GM21619 (cell line): ENCODE measurements at regions not wholly inside any gene's neighbourhood (a gene's known extent, or its start where the extent isn't known, plus 50 kb on each side); places are given as distances from the start of the nearest gene placed in this dataset.
"Not testable (repeated sequence)": the region's sequence is repeated elsewhere in the genome, so short reads cannot be mapped to it uniquely, and the experiment has no call there.

Experiments
- ATAC-seq: cut with Tn5 transposase; IDR thresholded peaks from one replicate; pipeline ENCODE4 v1.9.1; 2021; ENCODE audit not compliant: unreplicated experiment

DNA sequence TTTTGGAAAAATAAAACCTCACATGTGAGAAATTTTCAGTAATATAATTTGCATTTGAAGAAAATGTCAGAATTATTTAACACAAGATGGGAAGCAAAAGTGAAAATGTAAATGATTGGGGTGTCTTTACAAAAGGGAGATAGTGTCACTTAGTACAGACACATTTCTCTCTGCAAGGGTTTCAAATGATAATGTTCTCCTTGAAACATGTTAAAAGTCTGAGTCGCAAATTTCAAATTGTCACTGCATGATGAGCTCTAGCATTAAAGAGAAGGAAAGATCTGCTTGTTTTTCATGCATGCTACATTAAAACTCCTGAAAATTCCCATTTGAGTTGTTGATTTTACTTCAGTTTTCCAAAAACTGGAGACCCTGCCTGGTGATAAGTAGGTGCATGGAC is 122.0 kb upstream of the LDB2 start:
- no peak for ATAC-seq

DNA sequence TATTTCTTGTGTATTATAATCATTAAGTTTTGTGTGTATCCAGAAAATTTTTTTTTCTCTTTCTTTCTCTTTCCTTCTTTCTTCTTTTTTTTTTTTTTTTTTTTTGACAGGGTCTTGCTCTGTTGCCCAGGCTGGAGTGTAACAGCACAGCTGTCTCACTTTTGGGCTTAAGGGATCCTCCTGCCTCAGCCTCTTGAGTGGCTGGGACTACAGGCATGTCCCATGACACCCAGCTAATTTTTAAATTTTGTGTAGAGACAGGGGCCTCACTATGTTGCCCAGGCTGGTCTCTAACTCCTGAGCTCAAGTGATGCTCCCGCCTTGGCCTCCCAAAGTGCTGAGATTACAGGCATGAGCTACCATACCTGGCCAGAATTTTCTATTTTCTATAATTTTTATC is 120.2 kb upstream of the LDB2 start:
- ATAC-seq: not testable (repeated sequence)

DNA sequence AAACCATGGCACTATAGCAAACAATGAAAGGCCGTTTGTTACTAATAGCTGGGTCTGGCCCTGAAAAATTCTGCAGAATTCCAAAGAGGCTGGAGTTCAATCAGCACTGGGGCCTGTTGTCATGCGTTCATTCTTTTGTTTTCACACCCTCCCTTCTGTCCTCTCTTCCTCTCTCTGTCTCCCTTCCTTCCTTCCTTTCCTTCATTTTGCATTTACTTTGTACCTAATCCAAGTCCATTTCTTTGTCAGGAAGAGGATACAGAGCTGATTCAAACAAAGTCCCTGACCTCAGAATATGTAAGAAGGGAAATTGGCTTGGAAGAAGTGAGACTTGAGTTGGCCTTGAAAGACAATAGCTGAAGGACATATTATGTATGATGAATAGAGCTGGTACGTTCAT is 119.6 kb upstream of the LDB2 start:
- no peak for ATAC-seq

DNA sequence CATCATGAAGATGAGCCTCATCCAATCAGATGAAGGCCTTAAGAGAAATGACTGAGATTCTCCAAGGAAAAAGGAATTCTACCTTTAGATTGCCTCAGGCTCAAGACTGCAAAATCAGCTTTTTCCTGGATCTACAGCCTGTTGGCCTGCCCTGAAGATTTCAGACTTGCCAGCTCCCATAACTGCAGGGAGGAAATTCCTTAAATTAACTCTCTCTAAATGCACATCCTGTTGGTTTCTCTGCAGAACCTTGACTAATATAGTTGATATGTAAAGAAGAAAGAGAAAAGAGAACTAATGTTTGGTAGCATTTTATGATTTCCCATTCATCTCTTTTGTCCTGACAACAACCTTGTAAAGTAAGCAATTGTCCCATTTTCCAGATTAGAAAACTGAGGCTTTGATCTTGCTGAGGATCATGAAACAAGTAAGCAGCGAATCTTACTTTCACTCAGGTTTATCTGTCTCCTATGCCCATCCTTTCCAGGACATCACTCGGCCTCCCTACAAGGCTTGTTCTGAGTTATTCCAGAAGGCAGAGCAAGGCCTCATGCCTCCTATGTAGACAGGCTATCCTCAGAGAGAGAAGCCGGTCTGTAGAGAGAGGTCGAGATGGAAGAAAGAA is 115.0 kb upstream of the LDB2 start:
- no peak for ATAC-seq

DNA sequence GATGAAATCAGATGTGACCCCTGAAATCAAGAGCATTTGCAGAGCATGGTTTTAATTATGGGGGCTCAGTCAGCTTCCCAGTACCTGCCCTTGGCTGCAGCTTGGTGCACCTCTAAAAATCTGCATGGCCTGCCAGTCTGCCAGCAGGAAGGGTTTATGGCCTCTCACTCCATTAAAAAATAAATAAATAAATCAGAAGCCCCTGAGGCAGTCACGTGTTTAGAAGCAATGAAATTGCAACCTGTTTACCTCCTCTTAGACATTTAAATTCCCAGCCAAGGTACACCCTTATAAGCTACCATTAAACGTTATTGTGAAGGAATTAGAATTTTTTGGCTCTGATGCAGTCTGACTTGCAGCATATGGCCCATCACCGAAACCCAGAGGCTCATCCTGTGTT is 114.0 kb upstream of the LDB2 start:
- no peak for ATAC-seq

DNA sequence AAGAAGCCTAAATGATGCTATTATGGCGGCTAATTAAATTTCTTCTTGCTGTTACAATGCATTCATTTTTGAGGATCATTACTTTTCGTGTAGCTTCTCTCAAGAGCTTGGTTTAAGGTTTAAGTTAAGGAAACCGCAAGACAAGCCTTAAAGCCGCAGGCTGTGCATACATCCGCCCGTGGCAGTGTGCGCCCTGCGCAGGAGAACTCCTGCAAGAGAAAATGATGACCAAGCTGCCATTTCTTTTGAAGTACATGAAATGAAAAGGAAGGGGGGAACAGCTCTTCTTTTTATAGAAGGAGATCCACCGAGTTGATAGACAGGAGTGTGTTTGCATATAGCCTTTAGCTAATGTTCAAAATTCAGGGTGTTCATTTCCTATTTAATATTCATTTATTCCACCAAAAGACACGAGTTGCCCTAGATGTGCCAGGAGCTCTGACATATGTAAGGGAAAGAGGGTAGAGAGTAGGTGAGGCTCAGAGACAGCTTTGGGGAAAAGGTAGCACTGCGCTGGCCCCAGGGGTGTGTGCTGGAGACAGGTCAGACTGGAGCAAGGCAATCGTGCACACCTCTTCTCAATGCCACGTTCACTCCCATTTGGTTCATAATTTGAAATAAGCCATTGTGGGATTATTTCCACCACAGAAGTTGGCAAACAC is 112.1 kb upstream of the LDB2 start:
- ATAC-seq: no peak

DNA sequence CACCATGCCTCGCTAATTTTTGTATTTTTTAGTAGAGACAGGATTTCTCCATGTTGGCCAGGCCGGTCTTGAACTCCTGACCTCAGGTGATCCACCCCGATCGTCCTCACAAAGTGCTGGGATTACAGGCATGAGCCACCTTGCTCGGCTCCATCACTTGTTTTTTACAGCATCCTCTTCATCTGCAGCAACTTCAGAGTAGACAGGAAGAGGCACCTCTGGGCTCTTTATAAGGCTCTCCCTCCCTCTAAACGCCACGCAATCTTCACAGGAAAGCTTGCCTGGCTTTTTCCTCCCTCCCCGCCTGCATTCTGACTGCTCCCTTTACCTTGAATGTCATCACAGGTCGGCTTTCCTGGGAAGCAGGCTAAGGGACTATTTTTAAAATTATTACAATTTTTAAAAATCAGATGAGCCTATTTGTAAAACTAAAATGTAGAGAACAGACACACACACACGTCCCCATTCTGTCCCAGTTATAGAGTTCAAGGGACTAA is 111.5 kb upstream of the LDB2 start:
- no peak for ATAC-seq

DNA sequence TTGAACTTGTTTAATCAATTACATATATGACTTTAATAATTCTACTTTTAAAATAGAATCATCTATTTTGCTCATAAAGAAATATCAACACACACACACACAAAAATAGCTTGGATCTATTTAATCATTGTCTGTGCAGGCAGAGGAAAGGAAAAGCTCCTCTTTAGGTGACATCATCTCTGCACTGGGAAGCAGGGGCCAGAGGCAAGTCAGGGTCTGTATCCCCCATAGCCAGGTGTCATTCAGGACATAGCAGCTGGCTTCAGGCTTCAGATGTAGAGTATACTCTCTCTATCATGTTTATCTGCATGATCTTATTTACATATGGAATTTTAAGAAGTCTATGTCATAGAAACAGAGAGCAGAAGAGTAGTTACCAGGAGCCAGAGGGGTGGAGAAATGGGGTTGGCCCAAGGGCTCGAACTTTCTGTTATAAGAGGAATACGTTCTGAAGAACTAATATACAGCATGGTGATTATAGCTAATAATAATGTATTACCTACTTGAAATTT is 110.4 kb upstream of the LDB2 start:
- no peak for ATAC-seq

DNA sequence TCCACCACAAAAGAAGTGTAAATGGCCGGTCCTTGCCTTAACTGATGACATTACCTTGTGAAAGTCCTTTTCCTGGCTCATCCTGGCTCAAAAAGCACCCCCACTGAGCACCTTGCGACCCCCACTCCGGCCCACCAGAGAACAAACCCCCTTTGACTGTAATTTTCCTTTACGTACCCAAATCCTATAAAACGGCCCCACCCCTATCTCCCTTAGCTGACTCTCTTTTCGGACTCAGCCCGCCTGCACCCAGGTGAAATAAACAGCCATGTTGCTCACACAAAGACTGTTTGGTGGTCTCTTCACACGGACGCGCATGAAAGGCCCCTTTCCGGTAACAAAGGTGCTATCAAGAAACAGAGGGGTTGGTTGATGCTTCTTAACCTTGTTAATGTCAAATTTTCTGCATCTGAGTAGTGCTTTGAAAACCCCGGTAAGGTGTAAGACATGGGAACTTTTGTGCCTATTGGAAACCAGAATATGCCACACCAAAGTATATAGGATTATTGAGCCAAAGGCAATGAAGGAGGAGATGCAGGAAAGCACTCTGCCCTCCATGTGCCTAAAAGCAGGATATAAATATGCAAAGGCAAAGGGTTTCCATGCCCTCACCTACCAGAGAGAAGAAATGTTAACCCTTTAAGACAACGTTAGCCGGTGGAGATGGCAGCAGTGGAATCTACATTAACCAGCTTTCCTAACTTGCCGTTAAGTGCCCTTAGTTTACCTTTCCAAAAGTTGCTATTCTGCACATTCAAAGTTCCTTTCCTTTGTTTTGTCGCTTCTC is 105.4 kb upstream of the LDB2 start:
- ATAC-seq: not testable (repeated sequence)

DNA sequence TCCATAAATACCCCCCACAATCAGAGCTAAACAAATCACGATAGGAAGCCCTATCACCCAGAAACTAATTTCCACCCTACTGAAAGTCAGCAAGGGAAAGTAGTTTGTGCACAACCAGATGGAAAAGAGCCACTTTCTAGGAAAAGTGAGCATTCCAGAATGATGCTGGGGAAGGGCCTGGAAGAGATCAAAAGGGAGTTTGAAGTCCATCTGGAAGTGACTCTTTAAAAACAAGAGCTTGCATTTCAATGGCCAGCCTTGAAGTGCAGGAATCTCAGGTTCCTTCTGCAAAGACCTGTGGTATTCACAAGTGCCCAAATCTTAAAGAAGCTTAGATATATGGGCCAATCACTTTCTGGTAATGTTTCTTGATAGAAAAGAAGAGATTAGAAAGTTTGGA is 97.0 kb upstream of the LDB2 start:
- ATAC-seq: no peak

DNA sequence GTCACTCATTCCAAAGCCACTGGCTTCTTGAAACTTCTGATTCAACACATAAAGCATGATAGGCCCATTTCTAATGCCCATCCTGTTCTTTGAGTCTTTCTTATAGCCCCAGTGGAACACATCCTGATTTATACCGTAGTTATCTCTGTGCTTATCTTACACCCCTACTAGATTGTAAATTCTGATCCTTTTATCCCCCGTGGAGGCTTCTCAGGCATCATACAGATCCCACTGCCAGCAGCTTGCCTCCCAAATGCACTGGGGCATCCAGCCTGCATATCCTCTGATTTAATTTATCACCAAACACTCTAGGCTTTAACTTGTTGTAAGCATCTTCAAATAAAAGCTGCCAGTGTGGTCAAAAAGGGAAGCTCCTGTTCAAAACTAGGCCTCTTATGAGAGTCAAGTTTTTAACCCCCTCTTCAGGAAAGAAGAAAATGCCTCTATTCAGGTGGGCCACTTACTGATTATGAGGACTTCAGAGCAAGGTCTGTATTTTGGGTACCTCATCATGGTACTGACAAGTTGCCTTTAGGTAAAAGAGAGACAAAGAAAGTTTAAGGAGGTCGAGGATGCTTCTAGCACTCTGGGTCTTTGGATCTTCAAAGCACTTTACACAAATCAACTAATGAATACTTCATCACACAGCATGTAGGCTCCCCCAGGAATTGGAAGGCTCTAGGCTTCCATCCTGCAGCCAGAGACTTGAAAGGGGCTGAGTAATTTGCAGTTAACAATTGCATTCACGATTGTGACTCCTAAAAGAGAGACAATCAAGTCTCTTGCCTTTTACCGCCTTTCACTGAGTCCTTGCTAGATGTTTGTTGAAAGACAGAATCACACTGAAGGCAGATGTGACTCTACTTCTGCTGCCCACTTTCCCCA is 95.8 kb upstream of the LDB2 start:
- no peak for ATAC-seq

DNA sequence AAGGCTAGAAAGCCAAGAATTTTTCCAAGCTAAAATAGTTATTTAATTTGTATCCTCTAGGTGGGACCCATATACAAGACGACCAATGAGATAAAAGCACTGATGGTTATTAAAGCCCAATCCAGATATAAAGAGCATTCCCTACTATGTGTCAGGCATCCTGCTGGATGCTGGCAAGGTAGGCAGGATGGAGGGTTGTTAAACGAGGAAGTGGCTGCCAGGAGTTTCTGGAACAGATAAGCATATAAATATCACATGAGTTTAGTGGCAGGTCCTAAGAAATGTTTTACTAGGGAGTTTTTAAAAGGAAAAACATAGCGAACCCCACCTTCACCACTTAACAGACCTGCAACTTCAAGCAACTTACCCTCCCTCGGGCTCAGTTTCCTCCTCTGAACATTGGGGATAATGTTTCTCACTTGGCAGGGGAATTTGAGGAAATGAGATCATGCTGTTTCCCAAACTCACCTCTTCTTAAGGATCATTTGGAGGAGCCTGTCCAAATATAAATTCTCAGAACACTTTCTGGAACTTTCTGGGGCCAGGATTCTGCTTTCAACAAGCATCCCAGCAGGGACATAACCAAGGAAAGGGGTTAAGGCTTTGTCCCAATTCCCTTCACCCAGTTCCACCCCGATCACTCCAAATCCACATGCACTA is 94.3 kb upstream of the LDB2 start:
- ATAC-seq: no peak

DNA sequence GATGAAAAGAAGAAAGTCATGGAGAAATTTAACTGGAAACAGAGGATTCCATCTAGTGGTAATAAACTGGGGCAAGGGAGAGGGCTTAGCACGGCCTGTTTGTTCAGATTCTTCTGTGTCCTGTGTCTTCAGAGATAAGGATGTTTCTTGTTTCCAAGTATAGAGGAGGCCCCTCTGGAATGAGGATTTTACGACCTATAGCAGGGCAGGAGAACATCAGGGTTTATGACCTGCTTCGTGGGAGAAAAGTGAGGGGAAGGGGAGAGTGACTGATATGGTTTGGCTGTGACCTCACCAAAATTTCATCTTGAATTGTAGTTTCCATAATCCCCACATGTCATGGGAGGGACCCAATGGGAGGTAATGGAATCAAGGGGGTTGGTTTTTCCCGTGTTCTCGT is 93.0 kb upstream of the LDB2 start:
- no peak for ATAC-seq

DNA sequence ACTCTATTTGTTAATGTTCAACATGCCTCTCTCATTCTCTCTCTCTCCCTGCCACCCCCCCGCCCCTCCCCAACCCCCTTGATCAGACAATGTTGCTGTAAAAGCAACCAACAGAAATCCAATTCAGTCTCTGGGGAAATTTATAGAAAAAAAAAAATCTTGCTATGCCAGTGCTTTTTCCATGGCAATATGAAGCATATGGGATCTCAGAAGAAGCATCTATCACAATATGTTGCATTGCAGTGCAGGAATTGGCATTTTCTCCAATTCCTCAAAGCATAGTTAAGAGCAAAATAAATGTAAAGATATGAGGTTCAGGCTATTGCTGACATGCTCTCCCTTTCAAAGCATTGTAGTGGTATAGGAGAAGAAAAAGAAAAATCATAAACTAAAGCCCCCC is 90.9 kb upstream of the LDB2 start:
- ATAC-seq: no peak

DNA sequence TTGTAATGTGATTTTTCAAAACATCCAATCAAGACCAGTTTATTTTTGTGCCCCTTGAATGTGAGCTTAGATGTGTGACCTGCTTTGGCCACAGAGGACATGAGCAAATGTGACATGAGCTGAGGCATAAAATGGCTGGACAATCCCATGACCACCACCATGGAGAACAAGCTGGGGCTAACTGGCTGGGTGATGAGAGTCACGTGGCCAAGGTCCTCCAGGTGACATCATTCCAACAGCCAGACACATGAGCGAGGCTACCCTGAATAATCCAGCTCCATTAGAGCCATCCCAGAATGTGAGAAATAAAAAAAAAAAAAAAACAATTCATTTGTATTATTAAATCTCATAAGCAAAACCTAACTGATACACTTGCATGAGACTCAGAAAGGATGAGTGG is 90.4 kb upstream of the LDB2 start:
- no peak for ATAC-seq

DNA sequence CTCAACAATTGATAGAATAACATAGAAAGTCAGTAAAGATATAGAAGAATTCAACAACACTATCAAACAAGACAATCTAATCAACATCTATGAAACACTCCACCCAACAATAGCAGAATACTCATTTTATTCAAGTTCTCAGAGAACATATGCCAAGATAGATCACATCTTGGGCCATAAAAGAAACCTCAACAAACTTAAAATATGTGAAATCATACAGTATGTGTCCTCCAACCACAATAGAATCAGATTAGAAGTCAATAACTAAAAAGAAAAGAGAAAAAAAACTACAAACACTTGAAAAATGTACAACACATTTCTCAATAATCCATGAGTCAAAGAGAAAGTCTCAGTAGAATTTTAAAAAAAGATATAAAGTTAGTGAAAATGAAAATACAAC is 78.6 kb upstream of the LDB2 start:
- ATAC-seq: no peak

DNA sequence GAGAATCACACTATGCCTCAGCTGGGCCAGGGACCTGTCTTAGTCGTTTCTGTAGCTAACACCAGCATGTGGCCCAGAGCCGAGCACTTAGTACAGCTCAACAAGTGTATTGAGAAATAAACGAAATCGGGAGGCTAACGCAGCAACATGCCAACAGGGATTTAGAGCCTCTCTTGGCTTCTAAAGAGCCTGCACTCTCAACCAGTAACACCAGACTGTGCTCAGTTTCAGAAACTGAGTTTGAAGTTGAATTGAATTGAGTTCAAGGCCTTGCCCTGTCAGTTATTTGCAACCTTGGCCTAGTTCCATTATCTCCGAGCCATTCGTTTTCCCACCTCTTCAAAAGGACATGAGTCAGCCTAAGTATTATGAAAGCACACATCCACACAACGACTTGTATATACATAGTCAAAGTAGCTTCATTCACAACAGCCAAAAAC is 71.3 kb upstream of the LDB2 start:
- ATAC-seq: no peak

DNA sequence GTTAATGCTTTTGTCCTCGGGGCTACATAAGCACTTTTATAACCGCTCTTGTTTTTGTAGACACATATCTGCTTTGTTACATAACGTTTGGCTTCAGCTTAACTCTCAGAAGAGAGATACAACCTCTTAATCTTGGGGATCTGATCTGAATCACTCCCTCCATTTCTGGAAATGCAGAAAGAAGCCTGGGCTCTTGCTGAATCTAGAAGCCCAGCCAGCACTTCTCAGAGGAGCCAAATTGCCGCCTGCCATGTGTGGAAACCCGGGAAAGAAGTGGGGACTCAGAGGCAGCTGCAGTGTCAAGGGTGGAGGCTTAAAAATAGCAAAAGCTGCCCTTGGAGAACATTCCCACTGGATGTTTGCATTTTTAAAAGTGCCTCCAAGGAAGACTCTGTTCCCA is 69.3 kb upstream of the LDB2 start:
- no peak for ATAC-seq

DNA sequence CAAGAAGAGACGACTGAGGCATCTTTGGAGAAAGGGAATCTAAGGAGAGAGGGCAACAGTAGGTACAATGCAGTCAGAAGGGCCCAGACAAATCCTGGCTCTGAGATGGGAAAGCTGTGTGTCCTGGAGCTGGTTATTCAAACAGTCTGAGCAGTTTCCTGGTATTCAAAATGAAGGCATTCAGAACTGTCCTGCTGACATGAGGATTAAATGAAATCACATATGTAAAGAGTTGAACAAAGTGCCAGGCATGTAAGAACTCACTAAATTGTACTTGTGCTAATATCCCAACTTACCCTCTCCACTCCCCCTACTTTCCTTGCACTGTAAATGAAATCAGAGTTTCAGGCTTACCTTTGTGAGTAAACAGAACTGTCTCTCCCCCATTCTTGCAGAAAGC is 60.9 kb upstream of the LDB2 start:
- no peak for ATAC-seq

DNA sequence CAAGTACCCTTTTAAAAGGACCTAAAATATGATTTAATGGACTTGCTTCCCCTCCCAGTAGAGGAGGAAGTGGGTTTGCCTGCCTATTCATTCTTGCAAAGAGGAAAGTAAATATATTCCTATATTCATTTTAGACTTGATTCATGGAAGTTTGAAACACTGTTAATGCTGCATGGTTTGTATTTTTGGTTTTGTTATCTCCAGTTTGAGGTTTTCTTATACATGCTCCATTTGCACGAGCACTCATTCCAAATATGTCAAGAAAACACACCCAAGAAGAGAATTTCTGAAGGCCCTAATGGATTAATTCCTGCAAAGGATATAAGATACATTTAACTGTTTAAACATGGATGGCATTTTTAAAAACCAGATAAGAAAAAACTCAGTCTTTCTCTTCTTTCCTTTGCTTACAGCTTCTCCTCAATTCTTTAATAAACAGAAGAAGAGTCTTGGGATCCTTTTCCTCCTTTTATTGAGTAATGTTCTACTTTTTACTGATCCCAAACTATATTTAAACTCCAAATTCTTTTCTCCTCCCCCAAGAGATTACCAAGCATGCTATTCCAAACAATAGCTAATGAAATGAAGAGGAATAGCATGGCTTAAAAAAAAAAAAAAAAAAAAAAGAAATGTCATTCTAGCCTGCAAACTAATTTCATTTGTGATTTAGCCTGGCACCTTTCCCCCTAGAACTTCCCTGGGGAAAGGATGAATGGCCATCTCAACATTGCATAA is 54.6 kb upstream of the LDB2 start:
- ATAC-seq: no peak
